H7 (cell line): ENCODE measurements at regions not wholly inside any gene's neighbourhood (a gene's known extent, or its start where the extent isn't known, plus 50 kb on each side); places are given as distances from the start of the nearest gene placed in this dataset.

Experiments used
- DNase-seq: peaks from one replicate; pipeline ENCODE4 v3.0.0; 2012
- H3K27me3 ChIP-seq: 2 replicates; pipeline ENCODE4 v1.6.0; 2011; ENCODE audit warnings: mild to moderate bottlenecking, low read length; ENCODE audit not compliant: control insufficient read depth, insufficient read depth
- H3K36me3 ChIP-seq: replicated peaks from 2 replicates; pipeline ENCODE4 v1.5.1; 2011; ENCODE audit warnings: low read length; ENCODE audit not compliant: control insufficient read depth, insufficient read depth
- H3K4me3 ChIP-seq: 2 replicates; pipeline ENCODE4 v1.5.1; 2011; ENCODE audit warnings: low read depth, mild to moderate bottlenecking, control low read depth, low read length, moderate library complexity; ENCODE audit not compliant: insufficient read depth

DNA sequence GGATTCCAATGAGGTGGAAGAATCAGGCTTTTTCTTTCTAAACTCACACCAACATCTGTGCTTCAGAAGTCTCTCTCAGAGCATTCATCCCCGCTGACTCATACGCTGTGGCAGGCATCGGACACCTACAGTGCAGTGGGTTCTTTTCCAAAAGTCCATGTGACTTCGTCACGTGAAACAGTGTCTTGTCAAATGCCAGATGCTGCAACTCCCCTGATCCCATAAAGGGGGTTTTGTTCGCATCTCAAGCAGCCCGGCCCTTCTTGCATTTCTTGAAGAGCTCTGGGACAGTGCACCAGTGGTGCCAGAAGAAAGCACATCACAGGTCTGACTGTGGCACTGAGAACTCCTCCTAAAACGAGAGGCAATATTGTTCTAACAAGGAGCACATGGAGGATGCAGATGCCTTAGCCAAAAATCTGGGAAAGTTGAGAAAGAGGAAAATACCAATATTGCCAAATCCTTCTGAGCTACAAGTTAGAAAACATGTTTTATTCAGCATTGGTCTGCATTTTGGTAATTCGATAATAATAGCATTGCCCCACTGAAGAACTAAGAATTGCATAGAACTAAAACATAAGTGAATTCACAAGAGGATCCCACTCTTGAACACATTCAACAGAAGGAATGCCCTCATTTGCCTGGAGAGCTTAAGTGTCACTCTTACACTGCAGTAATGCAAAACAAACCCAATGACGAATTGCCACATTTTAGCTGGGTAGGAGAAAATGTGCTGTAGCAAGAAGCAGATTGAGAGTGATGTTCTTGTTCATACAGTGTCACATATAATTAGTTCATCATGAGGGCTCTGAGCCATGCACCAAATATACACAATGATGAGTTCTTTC is 204.4 kb downstream of the CXCL12 start:
- DNase-seq: no peak
- Histone ChIP-seq H3K27me3 (no peaks in the 10 kb centered on the region), H3K4me3 (no peak overlapping the region), H3K36me3 (no peaks in the 10 kb centered on the region)

DNA sequence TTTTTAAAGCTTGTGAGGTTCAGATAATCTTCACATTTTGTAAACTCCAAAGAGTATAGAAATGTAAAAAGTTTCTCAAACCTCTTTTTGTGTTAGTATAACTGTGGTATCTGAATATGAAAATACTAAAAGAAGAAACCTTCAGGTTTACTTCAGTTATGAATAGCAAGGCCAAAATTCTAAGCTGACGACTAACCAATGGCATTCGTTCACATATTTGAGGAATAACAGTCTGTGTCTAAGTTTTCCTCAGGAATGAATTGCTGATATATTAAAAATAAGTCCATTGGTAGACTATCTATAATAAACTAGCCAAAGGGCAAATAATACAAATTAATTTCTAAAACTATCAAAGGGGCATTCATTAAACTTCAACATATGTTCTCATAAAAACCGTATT is 206.0 kb downstream of the CXCL12 start:
- no peak for DNase-seq
- H3K36me3 ChIP-seq: no peaks in the 10 kb centered on the region
- H3K27me3 ChIP-seq: no peaks in the 10 kb centered on the region
- no peak overlapping the region for H3K4me3 ChIP-seq

DNA sequence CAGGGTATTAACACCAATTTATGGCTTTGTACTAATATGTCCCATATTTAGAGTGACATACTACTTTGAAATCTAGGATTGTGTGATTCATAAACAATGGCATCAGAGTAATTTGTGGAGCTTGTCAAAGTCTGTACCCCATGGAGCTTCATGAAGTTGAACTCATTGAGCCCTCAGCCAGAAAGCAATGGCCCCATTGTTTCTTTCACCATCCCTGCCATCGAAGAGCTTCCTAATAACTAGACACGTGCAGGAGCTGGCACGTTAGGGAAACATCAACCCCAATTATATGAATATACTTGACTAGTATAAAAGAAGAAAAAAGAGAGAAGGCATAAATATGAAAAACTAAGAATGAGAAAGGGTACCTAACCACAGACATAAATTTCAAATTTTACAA is 206.6 kb downstream of the CXCL12 start:
- no peaks in the 10 kb centered on the region for H3K27me3 ChIP-seq
- no peaks in the 10 kb centered on the region for H3K36me3 ChIP-seq
- no peak for DNase-seq
- H3K4me3 ChIP-seq: no peak overlapping the region

DNA sequence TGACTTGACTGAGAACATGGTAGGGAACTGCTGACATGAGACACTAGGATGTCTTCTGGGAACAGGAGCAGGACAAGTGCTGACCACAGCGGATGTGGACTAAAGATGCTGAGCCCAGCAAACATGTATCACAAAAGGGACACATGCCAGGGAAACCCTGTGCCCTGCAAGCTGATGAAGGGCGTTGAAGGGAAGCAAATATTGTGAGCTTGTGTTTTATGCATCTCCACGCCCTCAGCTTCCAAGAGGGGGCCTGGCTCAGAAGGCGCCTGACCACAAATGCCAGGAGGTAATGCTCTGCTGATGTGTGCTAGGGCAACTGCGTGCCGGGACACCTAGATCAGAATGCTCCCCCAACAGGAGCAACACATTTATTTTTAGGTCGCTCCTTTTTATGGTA is 207.3 kb downstream of the CXCL12 start:
- H3K27me3 ChIP-seq: no peaks in the 10 kb centered on the region
- no peaks in the 10 kb centered on the region for H3K36me3 ChIP-seq
- no peak overlapping the region for H3K4me3 ChIP-seq
- no peak for DNase-seq

DNA sequence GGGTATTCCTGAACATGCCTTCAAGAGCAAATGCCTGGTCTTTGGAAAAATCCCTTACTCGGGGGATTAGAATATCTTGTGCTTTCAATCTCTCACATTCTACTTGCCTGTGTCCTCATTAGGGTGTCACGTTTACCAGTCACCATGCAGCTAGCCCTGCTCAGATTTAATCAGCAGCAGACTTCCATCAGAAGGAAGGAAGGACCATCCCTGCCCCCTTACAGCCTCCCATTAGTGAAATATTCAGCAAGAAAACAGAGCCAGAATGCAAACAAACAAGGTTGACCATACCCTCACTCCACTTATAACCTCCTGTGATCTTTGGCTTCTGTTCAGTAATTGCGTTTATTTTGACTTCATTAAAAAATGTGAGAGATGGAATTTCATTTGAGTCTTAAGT is 208.6 kb downstream of the CXCL12 start:
- H3K36me3 ChIP-seq: no peaks in the 10 kb centered on the region
- no peak overlapping the region for H3K4me3 ChIP-seq
- H3K27me3 ChIP-seq: no peaks in the 10 kb centered on the region
- no peak for DNase-seq

DNA sequence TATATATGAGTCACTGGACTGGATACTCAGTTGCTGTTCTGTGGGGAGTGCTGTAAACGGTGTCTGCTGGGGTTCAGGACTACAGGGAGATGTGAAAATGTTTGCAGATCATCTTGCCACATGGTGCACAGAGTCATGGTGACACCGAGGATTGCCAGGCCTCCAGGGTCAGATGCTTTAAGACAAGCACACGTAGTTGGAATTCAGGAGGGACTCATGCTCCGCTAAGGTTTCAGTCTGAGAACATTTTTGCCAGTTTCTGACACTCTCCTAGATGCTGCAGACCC is 211.3 kb downstream of the CXCL12 start:
- H3K4me3 ChIP-seq: no peak overlapping the region
- DNase-seq: no peak
- H3K36me3 ChIP-seq: no peaks in the 10 kb centered on the region
- no peaks in the 10 kb centered on the region for H3K27me3 ChIP-seq

DNA sequence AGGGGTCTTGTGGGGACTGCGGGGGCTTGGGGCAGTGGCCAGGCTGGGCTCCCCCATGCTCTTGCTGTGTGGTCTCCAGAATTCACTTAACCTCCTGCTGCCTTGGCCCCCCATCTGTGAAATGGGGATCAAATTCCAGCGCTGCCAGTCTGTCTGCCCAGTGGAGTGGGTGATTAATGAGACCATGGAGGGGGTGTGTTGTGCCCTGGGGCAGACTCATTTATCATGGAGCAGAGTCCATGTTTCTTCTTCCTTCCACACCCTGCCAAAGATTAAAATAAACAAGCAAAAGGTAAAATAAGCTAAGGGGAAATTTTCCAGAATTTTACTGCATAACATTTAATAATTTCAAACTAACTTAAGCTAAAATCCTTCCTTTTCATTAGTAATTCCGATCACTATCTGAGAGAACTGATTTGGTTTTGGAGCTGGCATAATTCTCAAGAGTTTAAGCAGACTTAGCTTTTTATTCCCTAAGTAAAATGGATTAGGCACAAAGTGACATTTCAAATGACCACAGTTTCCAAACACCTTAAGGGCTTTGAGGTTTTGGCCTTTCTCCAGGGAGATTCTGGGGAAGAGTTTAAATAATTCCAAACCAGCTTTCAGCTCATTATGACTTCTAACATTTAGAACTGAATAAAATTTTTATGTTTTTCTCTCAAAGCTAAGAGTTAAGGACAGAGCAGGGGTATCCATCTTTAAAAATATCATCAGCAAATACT is 211.9 kb downstream of the CXCL12 start:
- no peak for DNase-seq
- H3K4me3 ChIP-seq: no peak overlapping the region
- H3K27me3 ChIP-seq: no peaks in the 10 kb centered on the region
- no peaks in the 10 kb centered on the region for H3K36me3 ChIP-seq

DNA sequence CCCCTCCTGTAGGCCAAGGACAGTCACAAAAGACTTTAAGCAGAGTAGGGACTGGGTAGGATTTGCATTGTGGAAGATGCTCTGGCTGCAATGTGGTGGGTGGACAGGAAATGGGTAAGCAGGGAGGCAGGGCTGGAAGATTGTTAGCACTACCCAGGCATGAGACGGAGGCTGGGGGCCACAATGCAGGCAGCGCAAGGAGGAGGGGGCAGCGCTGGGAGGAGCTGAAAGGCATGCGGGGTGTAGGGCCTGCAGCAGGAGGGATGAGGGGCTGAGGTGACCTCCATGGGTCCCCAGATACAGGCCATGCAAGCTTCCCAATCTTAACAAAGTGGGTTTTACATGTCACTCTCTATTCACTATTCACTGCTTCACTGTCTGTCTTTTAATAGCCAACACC is 213.1 kb downstream of the CXCL12 start:
- Histone ChIP-seq H3K27me3 (no peaks in the 10 kb centered on the region), H3K36me3 (no peaks in the 10 kb centered on the region), H3K4me3 (no peak overlapping the region)
- no peak for DNase-seq

DNA sequence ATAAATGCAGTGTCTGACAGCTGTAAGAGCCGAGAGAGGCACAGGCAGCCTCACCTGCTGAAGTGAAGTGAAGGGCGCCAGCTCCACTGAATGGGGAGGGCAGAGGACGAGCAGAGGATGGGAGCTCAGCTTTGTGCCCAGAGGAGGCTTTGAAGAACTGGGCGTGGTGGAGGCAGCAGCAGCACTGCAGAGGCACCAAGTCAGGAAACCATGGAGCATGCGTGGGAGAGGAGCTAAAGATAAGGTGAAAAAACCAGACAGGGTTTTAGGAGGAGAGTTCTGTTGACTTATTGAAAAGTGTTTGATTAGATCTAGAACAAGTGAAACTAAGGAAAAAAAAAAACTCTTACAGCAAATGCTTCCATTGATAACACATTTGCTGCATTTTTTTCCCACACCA is 216.4 kb downstream of the CXCL12 start:
- Histone ChIP-seq H3K27me3 (no peaks in the 10 kb centered on the region), H3K4me3 (no peak overlapping the region), H3K36me3 (no peaks in the 10 kb centered on the region)
- DNase-seq: no peak

DNA sequence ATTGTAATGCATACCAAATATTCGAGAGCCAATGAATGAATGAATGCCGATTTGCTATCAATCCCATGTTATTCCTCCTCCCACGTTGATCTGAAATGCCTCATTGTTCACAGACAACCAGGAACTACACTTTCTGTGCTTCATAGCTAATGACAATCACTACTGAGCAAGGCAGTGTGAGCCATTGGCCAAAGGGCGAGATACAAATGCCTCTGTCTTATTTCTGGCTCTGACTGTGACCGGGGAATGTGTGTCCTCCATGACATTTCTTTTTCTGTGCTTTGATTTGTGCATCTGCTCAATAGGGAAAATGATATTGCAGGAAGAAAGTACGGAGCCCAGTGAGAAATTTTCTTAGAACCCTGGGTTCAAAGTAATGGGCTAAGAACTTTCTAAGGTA is 217.1 kb downstream of the CXCL12 start:
- H3K36me3 ChIP-seq: no peaks in the 10 kb centered on the region
- H3K27me3 ChIP-seq: no peaks in the 10 kb centered on the region
- H3K4me3 ChIP-seq: no peak overlapping the region
- DNase-seq: no peak

DNA sequence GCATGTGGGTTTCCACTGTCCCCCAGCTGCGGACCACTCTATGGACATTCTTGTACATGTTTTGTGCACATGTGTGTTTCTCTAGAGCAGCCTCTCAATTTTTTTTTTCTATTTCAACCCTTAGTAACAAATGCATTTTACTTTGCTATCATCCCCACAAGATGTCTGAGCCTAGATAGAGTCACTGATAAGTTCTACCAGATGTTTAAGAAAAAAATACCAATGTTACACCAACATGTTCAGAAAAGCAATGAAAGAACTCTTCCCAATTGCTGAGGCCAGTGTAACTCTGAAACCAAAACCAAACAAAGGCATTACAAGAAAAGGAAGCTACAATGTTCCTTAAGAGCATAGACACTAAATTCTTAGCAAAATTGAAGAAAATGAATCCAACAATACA is 218.5 kb downstream of the CXCL12 start:
- Histone ChIP-seq H3K27me3 (no peaks in the 10 kb centered on the region), H3K36me3 (no peaks in the 10 kb centered on the region), H3K4me3 (no peak overlapping the region)
- no peak for DNase-seq

DNA sequence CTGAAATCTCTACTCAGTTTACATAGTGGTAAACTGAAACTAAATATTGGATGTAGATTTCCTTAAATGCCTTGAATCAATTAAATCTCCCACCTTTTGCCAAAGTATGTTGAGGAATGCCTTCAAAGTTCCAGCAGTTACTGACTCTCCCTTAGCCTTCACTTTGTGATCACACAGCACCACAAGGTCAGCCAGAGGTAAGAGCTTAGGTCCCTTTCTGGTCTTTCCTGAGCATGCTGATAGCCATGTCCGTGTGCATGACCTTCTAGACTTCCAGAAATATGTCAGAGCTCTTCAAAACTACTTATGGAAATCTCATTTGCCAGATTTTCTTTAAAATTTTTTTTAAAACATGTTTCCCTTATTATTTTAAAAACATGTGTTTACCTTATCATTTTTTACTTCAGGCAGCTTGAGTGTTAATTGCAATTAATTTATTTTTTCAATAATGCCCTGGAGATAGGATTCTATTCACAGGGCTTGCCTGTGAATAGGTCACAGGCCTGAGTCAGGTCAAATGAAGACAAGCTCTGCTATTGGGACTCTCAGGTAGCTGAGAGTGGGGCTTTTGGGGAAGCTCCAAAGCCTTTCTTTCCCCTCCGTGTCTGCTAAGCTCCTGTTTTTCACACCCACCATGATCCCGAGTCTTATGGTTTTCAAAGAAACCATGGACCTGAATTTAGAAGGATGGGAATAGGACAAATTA is 220.5 kb downstream of the CXCL12 start:
- no peak for DNase-seq
- Histone ChIP-seq H3K36me3 (no peaks in the 10 kb centered on the region), H3K27me3 (no peaks in the 10 kb centered on the region), H3K4me3 (no peak overlapping the region)

DNA sequence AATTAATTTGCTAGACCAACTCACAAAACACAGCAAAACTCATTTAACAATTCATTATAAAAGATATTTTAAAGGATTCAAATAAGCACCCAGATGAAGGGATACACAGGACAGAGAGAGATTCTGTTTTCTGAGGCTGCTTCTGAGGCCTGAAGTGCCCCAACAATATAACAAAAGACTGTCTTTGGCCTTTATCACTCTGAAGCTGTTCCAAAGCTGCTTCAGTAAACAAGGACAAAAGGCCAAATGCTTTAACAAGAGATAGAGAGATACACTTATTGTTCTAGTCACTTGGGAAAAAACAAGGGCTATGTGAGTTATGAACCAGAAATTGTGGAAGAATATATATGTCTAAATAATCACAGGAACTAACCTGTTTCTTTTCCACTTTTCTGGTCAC is 223.7 kb downstream of the CXCL12 start:
- no peak overlapping the region for H3K4me3 ChIP-seq

DNA sequence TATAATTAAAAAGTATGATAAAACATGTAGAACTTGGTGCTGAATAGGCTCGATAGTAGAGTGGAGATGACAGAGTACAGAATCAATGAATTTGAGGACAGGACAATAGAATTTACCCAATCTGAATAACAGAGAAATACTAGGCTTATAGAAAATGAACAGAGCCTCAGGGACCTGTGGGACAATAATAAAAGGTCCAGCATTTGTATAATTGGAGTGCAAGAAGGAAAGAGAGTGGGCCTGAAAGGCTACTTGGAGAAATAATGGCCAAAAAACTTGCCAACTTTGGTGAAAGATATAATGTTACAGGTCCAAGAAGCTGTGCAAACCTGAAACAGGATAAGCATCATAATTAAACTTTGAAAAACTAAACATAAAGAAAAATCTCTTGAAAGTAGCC is 227.3 kb downstream of the CXCL12 start:
- H3K36me3 ChIP-seq: no peaks in the 10 kb centered on the region
- no peaks in the 10 kb centered on the region for H3K27me3 ChIP-seq
- DNase-seq: no peak
- no peak overlapping the region for H3K4me3 ChIP-seq

More for the DNA sequence above, 223.7 kb downstream of the CXCL12 start:
- H3K36me3 ChIP-seq: no peaks in the 10 kb centered on the region
- no peak for DNase-seq
- H3K27me3 ChIP-seq: no peaks in the 10 kb centered on the region

DNA sequence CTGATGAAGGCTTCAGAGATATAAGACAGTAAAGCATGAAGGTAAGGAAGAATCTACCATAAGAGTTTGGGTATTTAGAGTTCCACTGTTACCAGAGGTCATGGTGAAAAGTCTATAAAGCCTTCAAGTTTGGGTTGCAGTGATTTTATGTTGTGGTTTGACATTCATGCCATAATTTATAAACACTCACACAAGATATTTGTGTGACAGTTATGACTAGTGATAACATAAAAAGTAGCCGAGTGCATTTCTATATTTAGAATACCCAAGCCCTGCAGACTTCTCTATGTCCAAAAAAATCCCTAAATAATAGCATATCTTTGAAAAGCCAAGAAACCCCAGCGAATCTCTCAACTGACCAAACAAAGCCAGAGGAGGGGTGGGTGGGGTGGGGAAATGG is 229.9 kb downstream of the CXCL12 start:
- Histone ChIP-seq H3K27me3 (no peaks in the 10 kb centered on the region), H3K36me3 (no peaks in the 10 kb centered on the region), H3K4me3 (no peak overlapping the region)
- no peak for DNase-seq
